Spleen (tissue), 7 donors: ENCODE measurements at regions not wholly inside any gene's neighbourhood (a gene's known extent, or its start where the extent isn't known, plus 50 kb on each side); places are given as distances from the start of the nearest gene placed in this dataset.

Source experiments
- CTCF ChIP-seq, 11 experiments: fragments of 200-600 bp in 7 of 11; fragments of 450-650 bp in 4 of 11; sonication (generic) in 4 of 11; IDR thresholded peaks in 8 of 11; conservative IDR thresholded peaks in 3 of 11; 1 replicate in 7 of 11; 2 replicates in 4 of 11; pipeline versions ENCODE4 v1.4.0 to v1.8.0; 2016 to 2021; ENCODE audit warnings: antibody characterized with exemption in 11 of 11, inconsistent platforms in 4 of 11, mild to moderate bottlenecking in 1 of 11
- POLR2AphosphoS5 ChIP-seq, 3 donors: sonication (generic); formaldehyde crosslinking; IDR thresholded peaks; one replicate each; pipeline ENCODE4 v1.5.1; 2017; ENCODE audit warnings: antibody characterized with exemption in 3 of 3
- donor health status: DM: no; HTN: no; CAD: no; lungs with moderate emphysema.
- donor health status: DM: no; HTN: no; CAD: no.
- donor health status: DM: no; HTN: no; CAD: no.

- TF ChIP-seq CTCF (IDR thresholded peaks at IDR 0.05 in 8 of 11, conservative IDR thresholded peaks at IDR 0.05 in 3 of 11), result no peak
- no peak for TF ChIP-seq POLR2AphosphoS5 (IDR thresholded peaks at IDR 0.05)
Observed at GRCh38 chr10:118965645-118966044, 63.9 kb upstream of the NANOS1 start.
